Prostate gland (tissue), 2 donors: ENCODE measurements at regions not wholly inside any gene's neighbourhood (a gene's known extent, or its start where the extent isn't known, plus 50 kb on each side); places are given as distances from the start of the nearest gene placed in this dataset.

Source experiments
- CTCF ChIP-seq, 4 experiments: fragments of 200-600 bp in 2 of 4; fragments of 450-650 bp in 2 of 4; sonication (generic) in 2 of 4; IDR thresholded peaks; 1 replicate in 3 of 4; 2 replicates in 1 of 4; pipeline ENCODE4 v1.5.1; 2016 to 2019; ENCODE audit warnings: antibody characterized with exemption in 4 of 4, mild to moderate bottlenecking in 2 of 4, moderate library complexity in 2 of 4
- POLR2A ChIP-seq: fragments of 450-650 bp; IDR thresholded peaks from one replicate; pipeline ENCODE4 v1.6.1; 2016; ENCODE audit warnings: antibody characterized with exemption, mild to moderate bottlenecking
- POLR2AphosphoS5 ChIP-seq: sonication (generic); formaldehyde crosslinking; IDR thresholded peaks from one replicate; pipeline ENCODE4 v1.6.1; 2017; ENCODE audit warnings: antibody characterized with exemption

GRCh38 chrX:109856974-109857373 lies 123.9 kb upstream of the ACSL4 start:
- TF ChIP-seq CTCF (IDR thresholded peaks at IDR 0.05) (peak; percentile 46 to 67 (median 62)), POLR2A (no peak), POLR2AphosphoS5 (no peak)
